HG03565 (cell line): ENCODE measurements at regions not wholly inside any gene's neighbourhood (a gene's known extent, or its start where the extent isn't known, plus 50 kb on each side); places are given as distances from the start of the nearest gene placed in this dataset.

Experiments used
- ATAC-seq: cut with Tn5 transposase; IDR thresholded peaks from one replicate; pipeline ENCODE4 v1.9.1; 2021; ENCODE audit warnings: mild to moderate bottlenecking, moderate library complexity; ENCODE audit not compliant: unreplicated experiment

GRCh38 chr9:16025627-16026026 is 472.8 kb downstream of the CCDC171 start:
- no peak for ATAC-seq

DNA sequence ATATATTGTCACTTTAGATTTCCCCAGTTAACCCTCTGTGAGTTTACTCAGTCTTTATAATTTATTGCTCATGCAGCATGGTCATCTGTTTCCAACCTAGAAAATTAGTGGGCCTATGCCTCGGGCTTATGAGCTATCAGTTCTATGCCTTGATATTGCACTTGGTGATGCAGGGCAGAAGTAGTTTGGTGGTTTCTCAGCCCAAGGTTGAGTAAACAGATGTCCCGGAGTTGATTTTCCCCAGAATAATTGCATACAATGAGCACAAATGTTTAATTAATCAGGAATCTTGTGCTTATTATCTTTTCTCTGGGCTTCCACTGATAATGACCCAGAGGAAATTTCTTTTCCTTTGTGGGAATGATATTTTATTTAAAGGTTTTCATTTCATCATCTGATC is 474.0 kb downstream of the CCDC171 start:
- ATAC-seq = no peak

GRCh38 chr9:16028548-16028947 is 475.7 kb downstream of the CCDC171 start:
- ATAC-seq = no peak

DNA sequence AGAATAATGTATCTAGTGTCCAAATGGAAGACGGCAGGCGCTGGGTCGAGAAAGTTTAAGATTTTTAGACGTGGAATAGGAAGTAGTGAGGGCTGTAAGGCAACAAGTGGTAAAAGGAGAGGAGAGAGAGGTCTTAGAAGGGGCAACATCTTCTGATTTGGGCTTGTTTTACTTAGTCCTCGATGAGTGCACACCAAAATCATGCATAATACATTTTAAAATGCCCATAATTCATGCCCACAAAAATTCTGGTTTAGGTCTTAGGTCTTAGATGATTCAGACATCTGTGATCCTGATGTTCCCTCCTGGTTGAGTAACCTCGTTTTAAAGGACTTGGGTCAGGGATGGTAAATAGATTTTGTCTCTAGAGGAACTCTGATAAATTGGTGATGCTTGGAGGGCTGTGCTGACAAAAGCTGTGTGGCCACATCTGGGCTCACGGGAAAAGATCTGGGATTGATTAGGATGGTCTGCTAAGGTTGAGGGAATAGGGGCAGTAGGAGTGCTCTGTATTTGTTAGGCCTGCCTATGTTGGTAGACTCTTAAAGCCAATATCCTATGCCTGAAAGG is 476.3 kb downstream of the CCDC171 start:
- no peak for ATAC-seq

GRCh38 chr9:16029796-16030363 is 477.0 kb downstream of the CCDC171 start:
- no peak for ATAC-seq

DNA sequence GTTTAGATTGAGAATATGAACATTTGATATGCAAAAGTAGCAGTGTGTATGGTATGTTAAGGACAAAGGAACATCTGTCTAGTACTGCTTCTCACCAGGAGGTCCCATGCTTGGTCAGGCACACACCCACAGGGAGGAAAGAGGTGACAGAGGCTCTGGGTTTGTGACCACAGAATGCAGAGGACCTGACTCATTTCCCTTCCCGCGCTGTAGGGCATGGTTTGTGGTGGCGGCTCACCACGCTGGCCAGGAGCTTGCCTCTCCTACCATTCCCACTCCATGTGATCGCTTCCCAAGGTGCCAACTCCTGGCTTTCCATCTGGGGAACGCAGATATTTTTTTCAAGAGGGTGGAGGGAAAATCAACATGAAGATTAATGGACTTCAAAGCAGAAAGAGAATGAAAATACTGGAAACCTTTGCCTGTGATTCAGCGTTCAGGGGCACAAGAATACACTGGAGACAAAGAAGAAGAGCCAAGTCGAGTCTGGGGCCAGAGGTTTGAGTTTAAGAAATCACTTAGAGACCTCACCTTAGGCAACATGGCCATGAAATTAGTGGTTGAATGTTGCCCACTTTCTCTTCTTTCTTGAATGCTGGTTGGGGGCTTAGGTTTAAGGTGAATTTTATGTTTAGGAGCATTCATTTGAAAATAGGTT is 477.8 kb downstream of the CCDC171 start:
- ATAC-seq = peak; percentile 99

GRCh38 chr9:16031486-16031885 is 478.6 kb downstream of the CCDC171 start:
- ATAC-seq = no peak

GRCh38 chr9:16031971-16032370 is 479.1 kb downstream of the CCDC171 start:
- ATAC-seq = no peak

- ATAC-seq = no peak
Measured at GRCh38 chr9:16032799-16033198, 480.0 kb downstream of the CCDC171 start.

- no peak for ATAC-seq
Measured at GRCh38 chr9:16033253-16033652, 480.4 kb downstream of the CCDC171 start.

DNA sequence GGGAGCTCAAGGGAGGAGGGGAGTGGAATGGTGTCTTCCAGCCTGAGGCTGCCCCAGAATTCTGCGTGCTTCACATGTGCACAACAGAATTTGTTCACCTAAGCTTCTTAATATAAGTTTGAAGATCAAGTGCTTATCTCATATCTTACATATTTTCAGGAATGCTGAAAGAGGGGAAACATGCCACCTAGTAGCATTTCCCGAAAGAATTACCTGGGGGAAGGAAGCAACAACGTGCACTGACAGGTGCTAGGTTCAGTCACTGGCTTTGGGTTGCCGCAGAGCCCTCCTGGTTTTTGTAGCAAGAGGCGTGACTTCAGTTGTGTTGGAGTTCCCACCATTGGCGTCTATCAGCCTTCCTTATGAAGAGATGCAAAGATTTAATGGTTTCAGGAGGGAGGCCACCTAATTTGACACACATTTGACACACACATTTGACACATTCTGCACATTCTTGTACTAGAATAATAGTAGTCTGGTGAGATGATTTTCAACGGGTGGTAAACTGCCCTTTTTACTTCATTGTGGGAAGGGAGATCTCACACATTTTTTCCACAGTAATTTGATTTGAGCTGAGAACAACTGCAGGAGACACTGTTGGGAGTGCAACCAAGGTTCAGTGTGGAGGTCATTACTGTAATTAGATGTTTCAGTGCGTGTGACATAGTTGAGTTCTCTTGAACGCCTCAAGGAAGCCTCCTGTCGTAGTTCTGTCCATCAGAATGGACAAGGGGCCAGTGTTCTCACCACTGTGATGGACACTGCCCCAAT is 481.3 kb downstream of the CCDC171 start:
- ATAC-seq = no peak

DNA sequence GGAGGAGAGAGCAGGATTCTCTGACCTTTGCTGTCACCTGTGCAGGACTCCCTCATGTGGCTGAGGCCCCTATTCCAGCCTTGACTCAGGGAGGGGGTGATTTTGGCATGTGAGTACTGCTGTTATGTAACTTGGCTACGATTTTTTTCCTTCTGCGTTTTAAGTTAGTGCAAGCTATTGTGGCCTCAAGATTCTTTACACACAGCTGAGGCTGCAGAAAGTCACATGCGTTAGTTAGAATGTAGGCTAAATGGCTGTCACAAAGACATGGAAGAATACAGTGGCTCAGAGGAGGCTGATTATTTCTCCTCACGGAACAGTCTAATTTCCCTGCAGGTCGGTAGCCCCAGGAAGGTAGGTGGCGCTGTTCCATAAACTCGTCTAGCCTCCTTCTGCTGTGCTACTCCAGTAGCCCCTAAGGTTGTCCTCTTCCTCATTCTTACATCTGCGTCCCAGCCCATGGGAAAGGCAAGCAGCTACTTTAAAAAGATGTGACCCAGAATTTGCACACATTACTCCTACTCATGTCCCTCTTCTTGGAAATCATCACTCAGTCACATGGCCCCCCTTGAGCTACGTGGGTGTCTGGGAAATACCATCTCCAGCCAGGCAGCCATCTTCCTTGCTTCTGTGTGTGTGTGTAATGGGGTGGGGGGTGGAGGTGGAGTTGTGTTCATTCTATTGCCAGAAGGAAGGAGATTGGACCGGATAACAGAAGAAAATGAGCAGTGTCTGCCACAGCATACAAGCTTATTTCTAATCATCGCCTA is 486.6 kb downstream of the CCDC171 start:
- ATAC-seq = no peak

DNA sequence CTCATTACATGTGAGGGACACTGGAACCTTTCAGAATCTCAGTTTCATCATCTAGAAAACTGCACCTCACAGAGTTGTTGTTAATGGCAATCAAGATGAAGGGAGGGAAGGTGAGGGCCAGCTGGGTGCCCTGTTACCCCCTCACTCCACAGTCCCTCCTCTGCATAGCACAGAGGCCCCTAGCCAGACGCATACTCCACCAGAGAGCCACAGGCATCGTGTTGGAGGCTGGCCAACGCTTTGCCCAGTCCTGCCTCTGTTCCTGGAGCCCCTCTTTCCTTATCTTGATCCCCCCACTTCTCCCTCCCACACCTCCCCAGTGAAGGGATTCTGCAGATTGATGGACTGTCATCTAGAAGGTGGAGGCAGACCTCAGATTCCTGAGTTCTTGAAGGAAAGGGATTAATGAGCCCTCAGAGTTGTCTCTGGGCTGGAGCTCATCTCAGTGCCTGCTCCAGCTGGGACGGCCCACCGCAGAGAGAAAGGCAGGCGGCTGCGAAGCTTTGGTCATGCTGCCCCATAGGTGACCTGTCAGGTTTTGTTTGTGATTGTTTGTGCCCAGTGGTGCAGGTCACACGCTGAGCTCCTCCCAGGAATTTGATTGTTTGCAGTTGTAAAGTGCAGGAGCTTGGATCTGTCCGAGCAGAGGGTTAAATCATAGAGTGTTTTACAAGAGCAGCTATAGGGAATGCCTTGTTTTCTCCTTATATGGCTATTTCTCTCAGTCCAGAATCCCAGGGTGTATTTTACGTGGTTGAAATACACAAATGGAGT is 487.3 kb downstream of the CCDC171 start:
- ATAC-seq = no peak

GRCh38 chr9:16043756-16044578 is 491.1 kb downstream of the CCDC171 start:
- ATAC-seq = no peak

GRCh38 chr9:16044579-16044881 is 491.7 kb downstream of the CCDC171 start:
- ATAC-seq = no peak

DNA sequence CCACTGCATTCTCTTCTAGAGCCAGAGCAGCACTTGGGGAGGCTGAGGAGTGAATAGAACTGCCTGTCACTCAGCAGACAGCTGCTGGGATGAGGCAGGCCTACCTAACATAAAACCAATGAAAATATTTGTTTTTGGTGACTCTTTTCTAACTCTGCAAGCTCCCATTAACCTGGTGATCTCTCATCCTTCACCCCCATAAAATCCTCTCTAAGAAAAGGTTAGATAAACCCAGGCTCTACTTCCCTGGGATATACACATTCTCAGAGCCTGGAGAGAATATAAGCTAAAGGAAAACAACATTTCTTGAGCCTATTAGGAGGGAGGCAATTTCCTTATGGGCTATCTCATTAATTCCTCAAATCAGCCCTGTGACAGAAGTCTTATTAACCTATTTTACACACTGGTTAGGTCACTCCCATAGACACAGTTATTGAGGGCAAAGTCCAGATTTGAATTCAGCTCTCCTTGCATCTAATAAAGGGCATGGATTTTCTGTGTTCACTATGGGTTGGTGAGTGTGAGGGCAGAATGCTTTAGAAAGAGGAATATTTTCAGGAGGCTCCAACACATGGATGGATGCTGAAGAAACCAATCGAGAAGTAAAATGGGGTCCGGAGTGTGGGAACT is 492.9 kb downstream of the CCDC171 start:
- no peak for ATAC-seq

DNA sequence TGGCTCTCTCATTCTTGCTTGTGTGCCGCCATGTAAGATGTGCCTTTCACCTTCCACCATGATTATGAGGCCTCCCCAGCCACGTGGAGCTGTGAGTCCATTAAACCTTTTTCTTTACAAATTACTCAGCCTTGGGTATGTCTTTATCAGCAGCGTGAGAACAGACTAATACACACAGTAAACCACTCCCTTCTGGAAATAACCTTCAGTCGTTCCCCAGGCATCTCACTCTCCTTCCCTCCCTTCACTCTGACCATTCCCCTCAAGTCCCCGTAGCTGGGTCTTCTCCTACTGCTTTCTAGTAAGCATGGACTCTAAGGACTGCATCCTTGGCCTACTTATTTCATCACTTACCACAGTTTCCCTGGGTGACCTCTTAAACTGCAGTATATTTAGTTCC is 493.9 kb downstream of the CCDC171 start:
- ATAC-seq = no peak

DNA sequence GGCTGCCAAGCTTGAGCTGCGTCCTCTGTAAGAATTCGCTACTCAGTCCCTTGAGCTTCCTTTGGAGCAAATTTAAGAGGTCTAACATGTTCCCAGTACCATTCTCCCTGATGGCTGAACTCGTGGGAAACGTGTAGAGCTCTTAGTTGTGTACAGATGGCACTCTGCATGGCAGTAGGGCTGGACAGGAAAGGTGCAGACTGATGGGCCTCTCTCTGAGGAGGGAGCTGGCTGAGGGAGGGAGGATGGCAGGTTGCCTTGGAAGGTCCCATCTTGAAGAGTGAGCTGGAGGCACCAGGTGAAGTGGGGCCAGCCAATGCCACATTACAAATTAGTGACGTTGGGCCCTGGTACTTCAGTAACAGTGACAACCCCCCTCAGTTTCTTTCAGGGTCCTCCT is 495.3 kb downstream of the CCDC171 start:
- ATAC-seq = no peak

DNA sequence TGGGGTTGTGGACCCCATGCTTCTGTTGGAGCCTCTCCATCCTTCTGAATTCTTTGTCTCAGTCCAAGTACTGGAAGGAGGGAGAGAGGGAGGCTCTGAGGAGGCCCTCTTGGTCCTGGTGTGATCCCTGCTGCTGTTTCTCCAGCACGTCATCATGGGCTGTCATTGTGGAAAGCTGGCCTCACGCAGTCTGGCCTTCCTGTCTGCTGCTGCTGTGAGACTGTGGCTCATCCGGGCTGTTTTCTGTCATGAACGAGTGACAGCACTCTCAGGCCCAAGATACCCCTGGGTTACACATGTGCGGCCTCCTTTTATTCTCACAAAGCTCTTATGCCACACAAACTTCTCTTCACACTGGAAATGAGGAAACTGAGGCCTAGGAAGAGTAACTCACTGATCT is 499.3 kb downstream of the CCDC171 start:
- no peak for ATAC-seq
